HG02763 (cell line): ENCODE measurements at regions not wholly inside any gene's neighbourhood (a gene's known extent, or its start where the extent isn't known, plus 50 kb on each side); places are given as distances from the start of the nearest gene placed in this dataset.

Experiments
- ATAC-seq: cut with Tn5 transposase; IDR thresholded peaks from one replicate; pipeline ENCODE4 v1.9.1; 2021; ENCODE audit warnings: mild to moderate bottlenecking, moderate library complexity; ENCODE audit not compliant: unreplicated experiment

DNA sequence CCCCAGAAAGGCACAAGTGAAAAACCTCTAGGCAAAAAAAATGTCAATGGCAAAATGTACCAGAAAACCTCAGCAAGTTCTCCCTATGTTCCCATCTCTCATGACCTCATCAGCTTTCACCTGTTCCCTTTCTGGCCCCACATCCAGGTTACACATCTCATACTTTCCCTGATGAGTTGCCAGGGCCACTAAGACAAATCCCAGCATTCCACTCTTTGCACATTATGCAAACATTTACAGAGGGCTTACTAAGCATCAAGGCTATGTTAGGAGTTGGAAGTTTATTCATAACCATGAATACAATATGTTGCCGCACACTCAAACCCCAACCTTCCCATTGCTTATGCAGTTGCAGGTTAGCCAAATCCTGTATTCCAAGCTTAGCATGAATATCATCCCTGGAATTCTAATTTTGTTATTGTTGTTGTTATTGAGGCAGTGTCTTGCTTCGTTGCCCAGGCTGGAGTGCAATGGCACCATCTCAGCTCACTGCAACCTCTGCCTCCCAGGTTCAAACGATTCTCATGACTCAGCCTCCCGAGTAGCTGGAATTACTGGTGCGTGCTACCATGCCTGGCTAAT, 129.3 kb upstream of the UBE2E2 start:
- no peak for ATAC-seq

DNA sequence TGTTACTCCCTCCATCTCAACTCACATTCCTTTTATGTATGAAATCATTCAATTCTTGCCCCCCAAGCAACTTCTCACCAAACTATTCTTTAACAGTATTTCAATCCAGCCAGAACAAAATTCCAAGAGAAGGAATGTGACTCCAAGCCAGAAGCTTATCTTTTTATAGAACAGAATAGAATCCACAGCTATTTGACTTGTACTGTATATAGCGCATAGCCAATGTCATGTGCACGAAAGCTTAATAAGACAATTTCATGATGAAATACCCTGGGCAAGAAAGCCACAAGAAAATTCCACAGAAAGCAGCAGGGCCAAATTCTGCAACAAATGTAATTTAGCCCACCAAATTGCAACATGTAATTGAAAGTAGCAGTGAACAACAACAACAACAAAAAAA, 127.6 kb upstream of the UBE2E2 start:
- ATAC-seq = no peak

DNA sequence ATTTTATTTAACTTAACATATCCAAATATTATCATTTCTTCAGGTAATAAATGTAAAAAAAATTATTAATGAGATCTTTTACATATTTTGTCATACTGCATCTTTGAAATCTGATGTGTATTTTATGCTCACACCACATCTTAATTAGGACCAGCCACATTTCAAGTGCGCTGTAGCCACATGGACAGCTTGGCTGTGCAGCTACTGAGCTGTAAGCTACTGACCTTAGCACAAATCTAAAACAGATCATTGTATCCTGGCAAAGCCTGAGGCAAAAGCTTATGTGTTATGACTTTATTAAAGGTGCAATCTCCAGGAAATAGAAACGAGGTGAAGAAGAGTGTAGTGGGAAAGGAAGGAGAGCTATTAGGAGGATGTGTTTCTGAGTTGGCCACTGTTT, 126.7 kb upstream of the UBE2E2 start:
- no peak for ATAC-seq

DNA sequence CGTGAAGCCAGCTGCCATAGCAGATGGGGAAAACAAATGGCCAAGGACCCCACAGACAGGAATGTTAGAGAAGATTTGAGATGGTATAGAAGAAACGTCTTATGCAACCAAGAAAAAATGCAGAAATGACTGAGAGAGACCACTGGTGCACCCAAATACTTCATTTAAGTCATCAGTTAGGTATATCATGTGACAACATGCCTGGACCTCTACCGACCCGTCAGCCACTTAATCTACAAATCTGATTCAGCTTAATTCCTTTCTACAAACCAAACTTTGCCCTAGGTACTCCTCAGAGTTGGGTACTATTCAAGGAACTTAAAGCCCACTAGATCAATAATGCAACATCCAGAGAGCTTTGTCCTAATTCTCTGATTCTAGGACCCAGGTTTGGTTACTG, 126.0 kb upstream of the UBE2E2 start:
- no peak for ATAC-seq

DNA sequence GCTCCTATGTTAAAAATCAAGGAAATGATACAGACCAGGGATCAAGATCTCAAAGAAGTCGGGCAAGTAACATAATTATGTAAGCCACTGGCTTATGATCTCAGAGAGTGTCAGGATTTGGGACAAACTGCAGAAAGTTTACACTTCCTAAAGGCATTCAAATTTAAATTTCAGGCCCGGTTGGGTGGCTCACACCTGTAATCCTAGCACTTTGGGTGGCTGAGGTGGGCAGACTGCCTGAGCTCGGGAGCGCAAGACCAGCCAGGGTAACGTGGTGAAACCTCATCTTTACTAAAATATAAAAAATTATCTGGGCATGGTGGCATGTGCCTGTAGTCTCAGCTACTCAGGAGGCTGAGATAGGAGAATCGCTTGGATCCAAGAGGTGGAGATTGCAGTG, 124.4 kb upstream of the UBE2E2 start:
- ATAC-seq = no peak

DNA sequence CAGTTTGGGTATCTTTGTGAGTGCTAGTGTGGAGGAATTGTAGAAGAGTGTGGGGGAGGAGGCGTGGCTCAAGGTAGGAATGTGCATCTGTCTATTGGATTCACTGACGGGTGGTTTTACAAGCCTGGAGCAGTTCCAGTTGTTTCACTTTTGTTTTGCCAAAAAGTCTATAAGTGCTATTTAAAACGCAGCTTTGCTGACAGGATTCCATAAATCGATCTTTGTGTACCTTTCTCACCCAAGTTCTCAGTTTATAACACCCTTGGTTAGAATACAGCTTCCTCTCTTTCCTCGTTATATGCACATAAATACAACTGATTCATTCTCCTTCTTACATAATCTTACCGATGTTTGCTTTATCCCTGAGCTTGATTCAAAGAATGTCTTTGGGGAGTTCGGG, 123.2 kb upstream of the UBE2E2 start:
- ATAC-seq = no peak

DNA sequence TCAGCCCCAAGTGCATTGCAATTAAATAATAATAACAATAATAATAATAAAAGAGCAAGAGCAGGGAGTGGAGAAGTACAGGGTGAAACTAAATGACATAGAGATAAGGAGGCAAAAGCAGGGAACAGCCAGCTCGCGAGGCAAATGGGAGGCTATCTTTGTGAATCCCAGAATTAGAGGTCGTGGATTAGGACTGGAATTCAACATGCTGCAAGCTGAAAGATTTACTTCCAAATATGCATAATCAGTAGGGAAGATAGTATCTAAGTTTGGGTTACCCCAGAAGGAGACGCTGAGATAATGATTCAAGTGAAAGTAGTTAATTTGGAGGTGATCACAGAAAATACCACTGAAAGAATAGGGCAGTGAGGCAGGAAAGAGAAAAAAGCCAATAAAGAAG, 119.4 kb upstream of the UBE2E2 start:
- no peak for ATAC-seq

DNA sequence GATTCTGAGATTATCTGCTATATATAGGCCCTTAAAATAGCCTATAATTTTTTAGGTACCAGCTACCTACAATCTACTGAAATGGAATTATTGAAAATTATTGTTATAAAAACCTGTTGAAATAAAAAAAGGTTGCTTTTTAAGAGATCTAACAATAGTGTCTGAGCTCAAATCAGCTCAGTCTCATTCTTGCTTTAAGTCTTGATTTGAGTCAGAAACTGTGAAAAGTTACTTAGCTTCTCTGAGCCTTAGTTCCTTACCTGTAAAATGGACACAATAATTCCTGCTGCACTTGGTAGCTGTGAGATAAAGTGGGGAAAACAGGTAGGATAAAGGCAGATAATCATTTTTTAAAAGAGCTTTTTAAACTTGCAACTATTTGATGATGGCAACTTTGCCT, 118.8 kb upstream of the UBE2E2 start:
- no peak for ATAC-seq

DNA sequence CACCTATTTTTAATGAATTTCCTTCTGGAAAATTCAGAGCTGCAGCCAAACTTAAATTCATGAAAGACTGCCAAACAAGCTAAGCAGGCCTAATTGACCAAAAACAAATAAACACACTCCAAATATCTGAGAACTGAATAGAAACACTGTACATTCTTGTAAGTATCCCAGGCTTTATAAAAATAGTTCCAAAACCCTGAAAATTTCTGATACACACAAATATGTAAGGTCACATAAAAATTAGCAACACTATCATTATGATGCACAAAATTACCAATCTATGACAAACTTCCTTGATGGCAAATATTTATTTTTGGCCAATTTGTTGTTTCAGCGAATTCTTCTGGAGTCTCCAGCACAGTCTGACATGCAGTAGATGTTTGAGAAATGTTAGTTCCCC, 117.9 kb upstream of the UBE2E2 start:
- no peak for ATAC-seq

DNA sequence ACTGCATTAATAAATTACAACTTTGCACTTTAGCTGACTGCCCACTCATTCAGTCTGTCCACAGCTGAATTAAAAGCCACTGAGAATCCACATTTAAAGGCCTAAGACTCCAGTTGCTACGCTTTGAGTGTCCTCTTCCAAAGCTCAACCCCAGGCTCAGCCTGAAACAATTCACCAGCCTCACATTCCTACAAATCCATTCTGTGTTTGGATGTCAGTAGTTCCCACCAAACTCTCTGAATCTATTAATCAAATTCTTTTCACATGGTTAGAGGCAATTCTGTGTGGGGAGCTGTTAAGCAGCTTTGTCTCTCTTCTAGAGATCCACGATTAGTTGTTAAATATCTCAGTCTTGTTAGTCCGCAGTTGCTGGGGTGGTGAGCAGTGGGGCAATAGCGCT, 116.8 kb upstream of the UBE2E2 start:
- no peak for ATAC-seq

DNA sequence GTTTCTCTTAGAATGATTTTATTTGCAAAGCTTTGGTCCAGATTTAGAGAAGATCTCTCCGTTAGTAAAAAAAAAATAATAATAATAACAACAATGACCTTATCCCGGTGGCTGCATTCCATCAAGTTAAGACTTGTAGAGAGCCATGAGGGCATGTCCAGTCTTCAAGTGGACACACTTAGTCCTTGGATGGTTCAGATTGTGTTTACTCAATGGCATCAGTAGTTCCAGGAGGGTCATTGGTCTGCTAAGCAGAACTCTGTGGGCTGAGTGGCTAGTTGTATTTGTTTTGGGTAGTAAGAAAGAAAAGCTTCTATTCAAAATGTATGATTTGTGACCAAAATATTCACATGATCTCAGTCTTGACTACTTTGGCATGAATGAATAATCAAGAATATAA, 116.3 kb upstream of the UBE2E2 start:
- ATAC-seq = no peak

DNA sequence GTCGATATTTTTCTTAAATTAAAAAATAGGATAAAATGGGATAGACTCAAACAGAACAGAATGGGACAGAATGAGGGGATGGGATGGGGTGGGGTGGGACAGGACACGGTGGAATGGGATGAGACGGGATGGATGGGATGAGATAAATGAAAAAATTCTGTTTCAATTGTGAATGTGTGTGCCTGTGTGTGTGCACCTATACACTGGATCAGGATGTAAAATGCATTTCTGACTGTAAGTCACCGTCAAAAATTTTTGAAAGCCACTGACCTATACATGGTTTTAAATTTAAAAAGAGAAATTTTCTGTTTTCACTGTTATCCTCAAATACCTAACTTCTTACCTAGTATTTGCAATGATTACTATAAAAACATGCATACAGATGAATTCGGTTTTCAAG, 108.7 kb upstream of the UBE2E2 start:
- ATAC-seq = no peak

DNA sequence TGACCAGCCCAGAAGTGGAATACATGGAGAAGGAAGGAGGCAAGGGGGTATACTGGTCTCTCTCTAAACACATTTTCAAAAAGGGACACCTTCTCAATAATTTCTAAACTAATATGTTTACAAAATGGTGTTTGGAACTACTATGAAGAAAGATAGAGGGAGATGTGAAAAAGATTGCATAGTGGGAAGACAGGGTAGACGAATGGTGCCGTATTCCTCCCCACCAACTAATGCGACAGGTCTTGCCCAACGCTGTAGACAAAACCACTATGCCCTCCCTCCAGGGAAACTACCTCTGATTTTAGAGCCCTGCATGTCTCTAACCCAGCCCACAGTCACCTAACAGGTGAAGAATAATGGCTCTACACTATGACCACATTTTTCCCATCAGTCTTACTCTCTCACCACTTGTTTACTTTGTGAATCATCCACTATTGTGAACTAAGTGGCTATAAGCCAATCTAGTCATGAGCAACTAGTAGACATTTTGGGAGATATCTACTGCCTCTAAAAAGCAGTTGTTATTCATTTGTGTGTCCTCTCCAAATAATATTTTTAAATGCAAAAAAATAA, 108.2 kb upstream of the UBE2E2 start:
- no peak for ATAC-seq

DNA sequence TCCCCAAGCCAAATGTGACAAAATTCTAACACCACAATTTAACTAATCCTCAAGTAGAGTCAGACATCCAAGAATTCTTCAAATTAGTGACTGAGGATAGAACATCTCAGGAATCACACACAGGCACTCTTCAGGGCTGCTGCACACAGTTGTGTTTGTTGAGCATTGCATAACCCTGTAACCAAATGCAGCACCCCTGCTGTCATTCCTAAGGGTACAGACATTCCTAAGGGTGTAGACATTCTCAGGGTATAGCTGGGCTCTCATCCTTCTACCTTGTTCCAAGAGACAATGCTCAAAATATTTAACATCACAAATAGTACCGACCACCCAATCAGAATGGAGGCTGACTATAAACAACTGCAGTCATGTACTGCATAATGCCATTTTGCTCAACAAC, 107.1 kb upstream of the UBE2E2 start:
- no peak for ATAC-seq

DNA sequence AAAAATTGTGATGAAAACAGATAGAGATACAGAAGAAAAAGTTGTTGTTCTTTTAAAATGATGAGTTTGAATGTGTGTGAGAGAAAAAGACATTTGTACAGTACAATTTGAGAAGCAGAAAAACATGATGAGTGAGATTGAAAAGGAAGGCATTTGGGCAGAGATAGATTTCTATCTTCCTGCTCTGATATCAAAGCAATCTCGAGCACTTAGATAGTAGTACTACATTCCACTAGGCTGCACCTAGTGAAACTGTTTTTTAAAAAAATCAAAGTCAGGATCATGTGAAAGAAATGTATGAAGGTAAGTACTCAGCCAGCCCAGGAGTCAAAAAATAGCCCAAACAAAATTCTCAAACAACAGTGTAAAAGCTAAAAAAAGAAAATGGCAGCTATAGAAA, 104.1 kb upstream of the UBE2E2 start:
- ATAC-seq = no peak

DNA sequence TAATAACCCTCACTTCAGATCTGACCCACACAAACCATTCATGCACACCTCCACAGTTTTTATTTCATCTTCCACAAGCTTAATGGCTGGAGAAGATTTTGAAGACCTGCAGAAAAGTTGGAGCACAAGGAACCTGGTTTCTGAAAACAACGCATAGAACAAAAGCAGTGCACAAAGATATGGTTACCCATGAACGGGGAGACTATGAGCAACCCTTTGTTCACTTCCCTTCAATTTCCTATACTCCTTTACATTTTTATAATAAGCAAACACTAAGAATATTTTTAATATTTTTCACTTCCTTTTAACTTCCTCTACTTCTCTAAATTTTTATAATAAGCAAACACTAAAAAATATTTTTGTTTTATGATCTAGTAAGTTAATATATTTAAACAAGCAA, 103.5 kb upstream of the UBE2E2 start:
- no peak for ATAC-seq

DNA sequence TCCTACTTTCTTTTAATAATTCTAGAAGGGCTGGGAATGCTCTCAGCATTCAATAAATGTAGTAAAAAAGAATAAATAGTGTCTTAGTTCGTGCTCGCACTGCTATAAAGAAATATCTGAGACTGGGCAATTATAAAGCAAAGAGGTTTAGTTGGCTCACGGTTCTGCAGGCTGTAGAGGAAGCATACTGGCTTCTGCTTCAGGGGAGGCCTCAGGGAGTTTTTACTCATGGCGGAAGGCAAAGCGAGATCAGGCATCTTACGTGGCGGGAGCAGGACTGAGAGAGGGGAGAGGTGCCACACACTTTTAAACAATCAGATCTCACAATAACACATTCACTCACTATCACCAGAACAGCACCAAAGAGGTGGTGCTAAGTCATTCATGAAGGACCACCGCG, 103.0 kb upstream of the UBE2E2 start:
- no peak for ATAC-seq

DNA sequence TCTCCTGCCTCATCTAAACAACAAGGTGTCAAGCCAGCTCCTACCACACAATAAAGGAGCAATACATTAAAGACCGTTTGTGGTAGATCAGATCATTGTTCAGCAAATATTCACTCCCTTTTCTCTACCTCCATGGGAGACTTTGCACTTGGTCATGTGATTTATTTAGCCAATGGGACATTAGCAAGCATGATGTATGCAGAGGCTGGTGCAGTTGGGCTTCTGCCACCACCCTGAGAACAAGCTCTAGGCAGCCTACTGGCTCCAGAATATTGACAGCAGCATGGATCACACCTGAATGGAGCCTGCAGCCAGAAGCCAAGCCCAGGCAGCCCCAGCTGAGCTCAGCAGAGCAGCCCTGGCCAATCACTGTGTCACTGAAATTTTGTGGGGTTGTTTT, 99.4 kb upstream of the UBE2E2 start:
- ATAC-seq = no peak

DNA sequence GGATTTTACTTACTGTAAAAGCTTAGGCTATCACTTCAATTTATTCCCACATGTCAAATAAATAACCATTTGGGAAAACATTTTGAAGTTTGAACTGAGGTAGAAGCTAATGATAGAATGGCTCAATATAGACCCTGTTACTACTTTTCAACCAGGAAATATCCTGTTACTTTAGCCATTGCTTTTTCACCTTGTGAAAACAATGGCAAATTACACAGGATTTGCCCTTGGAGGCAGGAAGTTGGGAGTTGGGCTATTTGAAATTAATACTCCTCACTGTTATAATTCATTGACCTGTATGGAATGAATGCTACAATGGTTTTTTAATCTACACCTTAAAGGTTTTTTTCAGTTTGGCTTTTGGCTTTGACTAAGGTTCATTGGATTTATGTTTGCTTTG, 98.1 kb upstream of the UBE2E2 start:
- no peak for ATAC-seq

DNA sequence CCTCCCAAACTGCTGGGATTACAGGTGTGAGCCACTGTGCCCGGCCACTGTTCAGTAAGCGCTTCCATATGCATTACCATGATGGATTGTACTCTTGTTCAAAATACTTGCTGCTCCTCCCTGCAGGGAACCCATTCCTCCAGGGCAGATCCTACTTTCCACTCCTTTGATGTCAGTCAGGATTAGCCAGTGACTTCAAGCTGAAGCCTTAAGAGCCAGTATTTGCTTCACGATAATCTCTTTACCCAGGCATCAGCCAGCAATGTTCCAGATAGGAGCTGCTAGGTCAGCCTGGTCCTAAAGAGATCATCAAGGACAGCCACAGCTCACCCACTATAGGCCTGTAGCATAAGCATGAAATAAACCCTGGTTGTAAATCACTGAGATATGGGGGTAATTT, 96.5 kb upstream of the UBE2E2 start:
- ATAC-seq = no peak

DNA sequence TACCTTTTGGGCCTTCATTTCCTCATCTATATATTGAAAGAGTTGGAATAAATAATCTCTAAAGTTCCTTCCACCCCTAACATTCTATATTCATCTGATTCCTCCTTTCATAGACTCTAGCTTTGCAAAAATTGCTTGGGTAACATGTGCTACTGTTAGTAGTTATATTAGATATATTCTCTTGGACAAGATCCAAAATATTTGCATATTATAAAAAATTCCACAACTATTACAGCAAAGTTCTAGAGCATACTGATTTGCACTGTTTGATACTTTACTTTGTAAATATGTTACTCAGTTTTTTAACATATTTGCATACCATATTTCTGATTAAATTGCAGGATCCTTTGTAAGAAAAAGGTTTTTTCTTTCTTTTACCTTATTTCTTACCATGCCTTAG, 95.9 kb upstream of the UBE2E2 start:
- no peak for ATAC-seq

DNA sequence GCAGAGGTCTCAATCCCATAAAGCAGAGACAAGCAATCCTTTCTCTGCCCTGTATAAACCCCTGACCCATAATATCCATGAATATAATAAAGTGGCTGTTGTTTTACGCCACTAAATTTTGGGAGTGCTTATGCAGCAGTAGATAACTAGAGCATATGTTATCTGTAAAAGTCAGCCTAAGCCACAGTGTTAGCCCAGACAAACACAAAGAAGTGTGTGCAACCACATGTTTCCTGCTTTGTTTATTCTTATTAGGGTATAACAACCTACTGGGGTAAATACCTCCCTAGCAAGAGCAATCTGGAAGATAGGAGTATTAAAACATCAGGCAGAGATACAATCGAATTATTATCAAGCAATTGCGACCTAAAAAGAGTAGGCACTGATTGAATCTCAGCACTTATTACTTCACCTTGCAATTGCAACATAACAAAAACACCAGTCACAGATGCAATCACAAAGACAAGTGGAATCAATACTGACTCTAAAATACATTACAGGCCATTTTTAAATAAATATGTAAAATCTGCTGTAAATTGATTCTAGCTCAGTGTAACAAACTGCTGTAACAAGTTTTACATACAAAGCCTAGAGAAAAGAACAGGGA, 94.6 kb upstream of the UBE2E2 start:
- no peak for ATAC-seq

DNA sequence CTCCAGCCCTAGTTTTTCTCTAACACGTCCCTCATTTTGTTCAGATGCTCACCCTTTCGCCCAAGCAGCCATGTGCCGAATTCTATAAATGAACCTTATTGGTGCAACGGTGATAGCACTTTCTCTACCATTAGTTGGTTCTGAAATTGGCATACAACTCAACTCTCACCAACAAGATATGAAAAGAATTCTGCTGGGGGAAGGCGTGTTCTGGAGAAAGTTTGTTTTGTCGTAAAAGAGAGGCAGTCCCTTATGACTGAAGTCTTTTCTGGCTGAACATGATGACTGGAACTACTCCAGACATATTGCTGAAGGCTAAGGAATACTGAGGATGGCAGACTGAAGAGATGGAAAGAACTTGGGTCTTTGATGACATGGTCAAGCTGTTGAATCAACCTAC, 91.8 kb upstream of the UBE2E2 start:
- ATAC-seq = no peak
